Trophoblast cell (in vitro differentiated cells and primary cell): ENCODE measurements at regions not wholly inside any gene's neighbourhood (a gene's known extent, or its start where the extent isn't known, plus 50 kb on each side); places are given as distances from the start of the nearest gene placed in this dataset.

ENCODE experiments used
- DNase-seq, 2 donors: peaks; one replicate each; pipeline ENCODE4 v3.0.0-alpha.2; 2016
- H2AFZ ChIP-seq: 2 replicates; pipeline ENCODE4 v1.6.1; 2013; ENCODE audit warnings: low read length, moderate library complexity, mild to moderate bottlenecking; ENCODE audit not compliant: insufficient read depth, poor library complexity
- H2AK5ac ChIP-seq: 2 replicates; pipeline ENCODE4 v1.6.1; 2013; ENCODE audit warnings: mild to moderate bottlenecking, low read length
- H2BK120ac ChIP-seq: 2 replicates; pipeline ENCODE4 v1.6.1; 2013; ENCODE audit warnings: low read length, mild to moderate bottlenecking, moderate library complexity; ENCODE audit not compliant: insufficient read depth, poor library complexity
- H2BK12ac ChIP-seq: 2 replicates; pipeline ENCODE4 v1.6.1; 2013; ENCODE audit warnings: mild to moderate bottlenecking, low read length, moderate library complexity
- H2BK5ac ChIP-seq: 2 replicates; pipeline ENCODE4 v1.6.1; 2013; ENCODE audit warnings: low read length, low read depth, moderate library complexity, mild to moderate bottlenecking; ENCODE audit not compliant: poor library complexity
- H3K14ac ChIP-seq: 2 replicates; pipeline ENCODE4 v1.6.1; 2013; ENCODE audit warnings: mild to moderate bottlenecking, low read length
- H3K18ac ChIP-seq: 2 replicates; pipeline ENCODE4 v1.6.1; 2013; ENCODE audit warnings: mild to moderate bottlenecking, low read length
- H3K23ac ChIP-seq: 2 replicates; pipeline ENCODE4 v1.6.1; 2013; ENCODE audit warnings: low read length
- H3K27ac ChIP-seq: 2 replicates; pipeline ENCODE4 v1.5.1; 2013; ENCODE audit warnings: low read depth, mild to moderate bottlenecking, inconsistent platforms, low read length, moderate library complexity
- H3K27me3 ChIP-seq: 2 replicates; pipeline ENCODE4 v1.6.1; 2013; ENCODE audit warnings: inconsistent platforms, mild to moderate bottlenecking, low read length, moderate library complexity; ENCODE audit not compliant: insufficient read depth
- H3K36me3 ChIP-seq, 2 experiments: 1 replicate in 1 of 2; 2 replicates in 1 of 2; pipeline ENCODE4 v1.6.1; 2013; ENCODE audit warnings: low read length in 2 of 2, mild to moderate bottlenecking in 2 of 2, moderate library complexity in 1 of 2; ENCODE audit not compliant: insufficient read depth in 2 of 2, control insufficient read depth in 1 of 2
- H3K4ac ChIP-seq: 2 replicates; pipeline ENCODE4 v1.6.1; 2013; ENCODE audit warnings: low read depth, mild to moderate bottlenecking, low read length, moderate library complexity
- H3K4me1 ChIP-seq, 2 experiments: 1 replicate in 1 of 2; 2 replicates in 1 of 2; pipeline ENCODE4 v1.6.1; 2013; ENCODE audit warnings: low read length in 2 of 2, mild to moderate bottlenecking in 2 of 2, moderate library complexity in 1 of 2; ENCODE audit not compliant: insufficient read depth in 2 of 2, control insufficient read depth in 1 of 2
- H3K4me2 ChIP-seq: 2 replicates; pipeline ENCODE4 v1.6.1; 2013; ENCODE audit warnings: inconsistent platforms, mild to moderate bottlenecking, low read length, moderate library complexity
- H3K4me3 ChIP-seq: 2 replicates; pipeline ENCODE4 v1.5.1; 2013; ENCODE audit warnings: mild to moderate bottlenecking, low read depth, low read length, inconsistent platforms
- H3K79me1 ChIP-seq: one replicate; pipeline ENCODE4 v1.6.1; 2013; ENCODE audit warnings: low read length
- H3K79me2 ChIP-seq: 2 replicates; pipeline ENCODE4 v1.6.1; 2013; ENCODE audit warnings: low read length, mild to moderate bottlenecking; ENCODE audit not compliant: control insufficient read depth, insufficient read depth, poor library complexity
- H3K9ac ChIP-seq: 2 replicates; pipeline ENCODE4 v1.6.1; 2013; ENCODE audit warnings: mild to moderate bottlenecking, low read length
- H3K9me3 ChIP-seq: 2 replicates; pipeline ENCODE4 v1.6.1; 2013; ENCODE audit warnings: low read depth, mild to moderate bottlenecking, control low read depth, inconsistent platforms, low read length; ENCODE audit not compliant: insufficient read depth
- H4K12ac ChIP-seq: 2 replicates; pipeline ENCODE4 v1.6.1; 2013; ENCODE audit warnings: low read depth, mild to moderate bottlenecking, low read length, moderate library complexity
- H4K8ac ChIP-seq: 2 replicates; pipeline ENCODE4 v1.6.1; 2013; ENCODE audit warnings: low read depth, mild to moderate bottlenecking, low read length, moderate library complexity
- H4K91ac ChIP-seq: one replicate; pipeline ENCODE4 v1.6.1; 2013; ENCODE audit warnings: low read depth, mild to moderate bottlenecking, low read length, moderate library complexity
- WGBS: extraction: QIAGEN DNeasy Blood & Tissue Kit; methylation state at CpG from one replicate; pipeline ENCODE4 v1.1.7; 2013; ENCODE audit warnings: missing lambda C conversion rate; ENCODE audit not compliant: insufficient read length, insufficient coverage; ENCODE audit errors: extremely low coverage; 5-methylcytosine and 5-hydroxymethylcytosine counted together

- Histone ChIP-seq H3K18ac (no peak overlapping the region), H2AK5ac (no peak overlapping the region), H3K79me1 (no peaks in the 10 kb centered on the region), H3K9me3 (no peaks in the 10 kb centered on the region), H3K27me3 (no peaks in the 10 kb centered on the region), H3K4me2 (no peak overlapping the region), H2BK120ac (no peak overlapping the region), H3K4ac (no peak overlapping the region), H2BK5ac (no peak overlapping the region), H3K14ac (no peak overlapping the region), H3K23ac (no peak overlapping the region), H2AFZ (no peak overlapping the region), H4K8ac (no peak overlapping the region), H4K91ac (no peak overlapping the region), H3K36me3 (no peaks in the 10 kb centered on the region), H4K12ac (no peak overlapping the region), H3K27ac (no peak overlapping the region), H3K4me3 (no peak overlapping the region), H3K79me2 (no peaks in the 10 kb centered on the region), H3K9ac (no peak overlapping the region), H2BK12ac (no peak overlapping the region), H3K4me1 (no peaks in the 10 kb centered on the region)
- DNase-seq = no peak
- WGBS = no CpG with 5 or more reads among the region's 6 CpGs
These were observed 358.0 kb upstream of the MGMT start for GRCh38 chr10:129108994-129109393.

GRCh38 chr10:129110780-129111179 lies 356.3 kb upstream of the MGMT start:
- H2BK12ac ChIP-seq = no peak overlapping the region
- no peaks in the 10 kb centered on the region for H3K9me3 ChIP-seq
- WGBS = no CpG with 5 or more reads among the region's 10 CpGs
- H3K9ac ChIP-seq = no peak overlapping the region
- H3K18ac ChIP-seq = no peak overlapping the region
- H3K27me3 ChIP-seq = no peaks in the 10 kb centered on the region
- no peak overlapping the region for H2BK5ac ChIP-seq
- no peak overlapping the region for H4K91ac ChIP-seq
- no peak overlapping the region for H3K4me2 ChIP-seq
- no peak overlapping the region for H4K8ac ChIP-seq
- no peak overlapping the region for H3K27ac ChIP-seq
- no peak overlapping the region for H3K4me3 ChIP-seq
- no peaks in the 10 kb centered on the region for H3K36me3 ChIP-seq
- no peak overlapping the region for H3K14ac ChIP-seq
- no peak for DNase-seq
- H3K23ac ChIP-seq = no peak overlapping the region
- no peaks in the 10 kb centered on the region for H3K79me1 ChIP-seq
- no peak overlapping the region for H2AFZ ChIP-seq
- no peaks in the 10 kb centered on the region for H3K79me2 ChIP-seq
- H4K12ac ChIP-seq = no peak overlapping the region
- H2AK5ac ChIP-seq = no peak overlapping the region
- no peak overlapping the region for H2BK120ac ChIP-seq
- H3K4me1 ChIP-seq = no peaks in the 10 kb centered on the region
- H3K4ac ChIP-seq = no peak overlapping the region

- DNase-seq = no peak
- no peak overlapping the region for H3K4ac ChIP-seq
- H3K4me3 ChIP-seq = no peak overlapping the region
- no peak overlapping the region for H4K8ac ChIP-seq
- H3K14ac ChIP-seq = no peak overlapping the region
- no CpG with 5 or more reads among the region's 6 CpGs for WGBS
- H2AK5ac ChIP-seq = no peak overlapping the region
- H2BK120ac ChIP-seq = no peak overlapping the region
- H4K91ac ChIP-seq = no peak overlapping the region
- H3K36me3 ChIP-seq = no peaks in the 10 kb centered on the region
- H4K12ac ChIP-seq = no peak overlapping the region
- no peaks in the 10 kb centered on the region for H3K79me2 ChIP-seq
- H3K4me1 ChIP-seq = no peaks in the 10 kb centered on the region
- H3K18ac ChIP-seq = no peak overlapping the region
- H2BK5ac ChIP-seq = no peak overlapping the region
- H3K9ac ChIP-seq = no peak overlapping the region
- no peaks in the 10 kb centered on the region for H3K79me1 ChIP-seq
- H3K23ac ChIP-seq = no peak overlapping the region
- H2BK12ac ChIP-seq = no peak overlapping the region
- H3K9me3 ChIP-seq = peaks cover 2% of the 10 kb centered on the region
- H3K27ac ChIP-seq = no peak overlapping the region
- H3K27me3 ChIP-seq = no peaks in the 10 kb centered on the region
- H3K4me2 ChIP-seq = no peak overlapping the region
- H2AFZ ChIP-seq = no peak overlapping the region
These were observed 355.1 kb upstream of the MGMT start for GRCh38 chr10:129111922-129112321.

- H2BK12ac ChIP-seq = no peak overlapping the region
- H3K18ac ChIP-seq = no peak overlapping the region
- no peak overlapping the region for H3K14ac ChIP-seq
- H4K12ac ChIP-seq = no peak overlapping the region
- no peak overlapping the region for H2BK120ac ChIP-seq
- no peaks in the 10 kb centered on the region for H3K4me1 ChIP-seq
- H3K79me2 ChIP-seq = no peaks in the 10 kb centered on the region
- H2AFZ ChIP-seq = no peak overlapping the region
- H3K79me1 ChIP-seq = no peaks in the 10 kb centered on the region
- no peak overlapping the region for H3K9ac ChIP-seq
- H3K4ac ChIP-seq = no peak overlapping the region
- peaks cover 7% of the 10 kb centered on the region for H3K9me3 ChIP-seq
- no peak overlapping the region for H3K4me3 ChIP-seq
- DNase-seq = no peak
- H3K36me3 ChIP-seq = no peaks in the 10 kb centered on the region
- H3K23ac ChIP-seq = no peak overlapping the region
- H2BK5ac ChIP-seq = no peak overlapping the region
- H2AK5ac ChIP-seq = no peak overlapping the region
- H3K4me2 ChIP-seq = no peak overlapping the region
- H3K27ac ChIP-seq = no peak overlapping the region
- no peaks in the 10 kb centered on the region for H3K27me3 ChIP-seq
- no peak overlapping the region for H4K8ac ChIP-seq
- no peak overlapping the region for H4K91ac ChIP-seq
- no CpG with 5 or more reads among the region's 10 CpGs for WGBS
These were observed 352.5 kb upstream of the MGMT start for GRCh38 chr10:129114588-129114987.
